ENCODE measurements at regions not wholly inside any gene's neighbourhood (a gene's known extent, or its start where the extent isn't known, plus 50 kb on each side); places are given as distances from the start of the nearest gene placed in this dataset.

DNA sequence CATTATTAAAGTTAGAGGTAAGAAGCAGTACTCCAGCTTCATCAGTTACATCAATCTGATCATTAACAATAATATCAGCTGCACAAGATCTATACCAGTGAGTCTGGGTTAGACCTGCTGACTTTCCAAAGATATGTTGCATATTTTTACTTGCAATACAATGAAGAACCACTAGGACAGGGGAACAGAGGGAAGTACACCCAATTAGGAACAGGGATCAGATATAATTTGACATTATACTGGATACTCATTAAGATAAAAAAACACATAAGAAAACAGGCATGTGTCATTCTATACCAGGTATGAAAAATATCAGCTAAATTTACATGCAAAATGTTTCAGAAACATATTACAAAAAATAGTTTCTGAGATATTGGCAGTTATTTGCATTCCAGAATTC lies 995.1 kb upstream of the DDX18 start:
- TF ChIP-seq POLR2AphosphoS5 (IDR thresholded peaks at IDR 0.05; ENCODE audit: low read depth, low read length) = no peak
- TF ChIP-seq, protein P1, sequence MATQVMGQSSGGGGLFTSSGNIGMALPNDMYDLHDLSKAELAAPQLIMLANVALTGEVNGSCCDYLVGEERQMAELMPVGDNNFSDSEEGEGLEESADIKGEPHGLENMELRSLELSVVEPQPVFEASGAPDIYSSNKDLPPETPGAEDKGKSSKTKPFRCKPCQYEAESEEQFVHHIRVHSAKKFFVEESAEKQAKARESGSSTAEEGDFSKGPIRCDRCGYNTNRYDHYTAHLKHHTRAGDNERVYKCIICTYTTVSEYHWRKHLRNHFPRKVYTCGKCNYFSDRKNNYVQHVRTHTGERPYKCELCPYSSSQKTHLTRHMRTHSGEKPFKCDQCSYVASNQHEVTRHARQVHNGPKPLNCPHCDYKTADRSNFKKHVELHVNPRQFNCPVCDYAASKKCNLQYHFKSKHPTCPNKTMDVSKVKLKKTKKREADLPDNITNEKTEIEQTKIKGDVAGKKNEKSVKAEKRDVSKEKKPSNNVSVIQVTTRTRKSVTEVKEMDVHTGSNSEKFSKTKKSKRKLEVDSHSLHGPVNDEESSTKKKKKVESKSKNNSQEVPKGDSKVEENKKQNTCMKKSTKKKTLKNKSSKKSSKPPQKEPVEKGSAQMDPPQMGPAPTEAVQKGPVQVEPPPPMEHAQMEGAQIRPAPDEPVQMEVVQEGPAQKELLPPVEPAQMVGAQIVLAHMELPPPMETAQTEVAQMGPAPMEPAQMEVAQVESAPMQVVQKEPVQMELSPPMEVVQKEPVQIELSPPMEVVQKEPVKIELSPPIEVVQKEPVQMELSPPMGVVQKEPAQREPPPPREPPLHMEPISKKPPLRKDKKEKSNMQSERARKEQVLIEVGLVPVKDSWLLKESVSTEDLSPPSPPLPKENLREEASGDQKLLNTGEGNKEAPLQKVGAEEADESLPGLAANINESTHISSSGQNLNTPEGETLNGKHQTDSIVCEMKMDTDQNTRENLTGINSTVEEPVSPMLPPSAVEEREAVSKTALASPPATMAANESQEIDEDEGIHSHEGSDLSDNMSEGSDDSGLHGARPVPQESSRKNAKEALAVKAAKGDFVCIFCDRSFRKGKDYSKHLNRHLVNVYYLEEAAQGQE (IDR thresholded peaks at IDR 0.05; ENCODE audit: insufficient read depth in 1 of 2, low read depth in 2 of 2, low read length in 2 of 2) = no peak

Measured in PFSK-1 (cell line).